ENCODE measurements at regions not wholly inside any gene's neighbourhood (a gene's known extent, or its start where the extent isn't known, plus 50 kb on each side); places are given as distances from the start of the nearest gene placed in this dataset.

DNA sequence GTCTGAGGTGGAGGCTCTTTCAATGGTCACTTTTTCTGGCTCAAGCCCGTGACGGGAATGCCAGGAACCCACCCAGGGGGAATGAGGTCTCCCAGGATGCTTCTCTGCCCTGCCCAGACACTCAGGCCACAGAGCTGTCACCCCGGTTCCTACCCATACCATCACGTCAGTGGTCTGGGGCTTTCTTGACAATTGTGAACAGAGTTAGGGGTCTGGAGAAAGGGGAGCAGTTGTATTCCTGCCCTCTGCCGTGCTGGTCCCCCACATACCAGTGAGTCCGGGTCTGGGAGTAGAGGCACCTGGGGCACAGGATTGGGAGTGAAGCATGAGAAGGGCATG lies 97.2 kb downstream of the B3GNT2 start:
- DNase-seq (ENCODE audit: insufficient read length), result no peak
- TF ChIP-seq POLR2AphosphoS5 (IDR thresholded peaks at IDR 0.05; ENCODE audit: low read depth, low read length) (no peak), POLR2A (IDR thresholded peaks at IDR 0.05; ENCODE audit: low read depth, low read length) (no peak), TAF1 (IDR thresholded peaks at IDR 0.05; ENCODE audit: borderline replicate concordance, low read depth, low read length) (no peak)
- FAIRE-seq, result no peak

DNA sequence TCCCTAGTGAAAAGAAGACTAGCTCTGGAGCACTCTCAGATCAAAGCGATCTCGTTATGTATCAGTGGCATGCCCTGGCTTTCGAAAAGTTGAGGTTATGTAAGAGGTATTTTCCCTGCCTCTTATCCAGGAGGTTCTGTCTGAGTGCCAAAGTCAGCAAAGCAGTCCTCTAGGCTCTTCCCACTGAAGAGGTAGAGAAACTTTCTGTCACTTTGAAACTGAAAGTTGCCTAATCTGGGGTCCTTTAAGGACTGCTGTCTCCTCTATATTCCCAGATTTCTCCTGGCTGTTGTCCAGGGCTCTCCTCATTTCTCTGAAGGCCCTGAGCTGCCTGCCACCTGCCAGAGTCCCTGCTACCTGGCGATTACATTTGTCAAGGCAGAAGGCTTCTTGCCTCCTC lies 96.3 kb downstream of the B3GNT2 start:
- DNase-seq (ENCODE audit: insufficient read length) (no peak), FAIRE-seq (no peak)
- TF ChIP-seq POLR2A (IDR thresholded peaks at IDR 0.05; ENCODE audit: low read depth, low read length), result no peak
- no peak for TF ChIP-seq POLR2AphosphoS5 (IDR thresholded peaks at IDR 0.05; ENCODE audit: low read depth, low read length)
- no peak for TF ChIP-seq TAF1 (IDR thresholded peaks at IDR 0.05; ENCODE audit: borderline replicate concordance, low read depth, low read length)

DNA sequence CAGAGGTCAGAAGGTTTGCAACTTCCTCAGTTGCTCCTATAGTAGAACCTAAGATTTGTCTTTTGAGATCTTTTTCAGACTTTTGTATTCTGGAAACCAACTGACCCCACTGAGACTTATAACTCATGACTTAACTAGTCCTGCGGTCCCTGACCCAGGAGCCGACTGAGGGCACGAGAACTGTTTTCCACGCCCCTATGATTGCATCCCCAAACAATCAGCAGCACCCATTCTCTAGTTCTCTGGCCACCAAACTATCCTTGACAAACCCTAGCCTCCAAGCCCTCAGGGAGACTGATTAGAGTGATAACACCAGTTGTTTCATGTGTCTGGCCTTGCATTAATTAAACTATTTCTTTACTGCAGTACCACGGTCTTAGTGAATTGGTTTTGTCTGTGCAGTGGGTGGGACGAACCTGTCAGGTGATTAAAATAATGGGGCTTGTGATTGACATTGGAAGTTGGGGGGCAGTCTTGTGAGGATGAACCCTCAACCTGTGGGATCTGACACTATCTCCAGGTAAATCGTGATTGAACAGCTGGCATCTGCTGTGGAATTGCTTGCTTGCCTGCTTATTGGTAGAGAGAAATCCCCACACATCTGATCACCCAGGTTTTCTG lies 95.7 kb downstream of the B3GNT2 start:
- DNase-seq (ENCODE audit: insufficient read length), result no peak
- TF ChIP-seq POLR2A (IDR thresholded peaks at IDR 0.05; ENCODE audit: low read depth, low read length) (no peak), POLR2AphosphoS5 (IDR thresholded peaks at IDR 0.05; ENCODE audit: low read depth, low read length) (no peak), TAF1 (IDR thresholded peaks at IDR 0.05; ENCODE audit: borderline replicate concordance, low read depth, low read length) (no peak)
- no peak for FAIRE-seq

DNA sequence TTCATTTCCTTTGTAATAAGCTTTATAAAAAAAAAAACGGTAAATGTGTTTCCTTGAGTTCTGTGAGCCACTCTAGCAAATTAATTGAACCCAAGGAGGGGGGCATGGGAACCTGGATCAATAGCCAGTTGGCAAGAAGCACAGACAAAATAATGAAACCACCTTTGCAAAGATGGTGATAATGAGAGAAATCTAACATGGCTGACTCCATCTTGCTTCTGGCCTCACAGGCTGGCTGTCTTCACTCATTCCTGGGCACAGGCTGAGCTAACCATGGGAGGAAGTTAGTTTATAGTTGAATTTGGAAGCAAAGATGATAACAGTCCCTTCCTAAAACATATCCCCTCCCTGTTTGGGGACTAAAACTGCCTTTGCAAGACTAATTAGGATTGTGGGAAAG lies 95.1 kb downstream of the B3GNT2 start:
- TF ChIP-seq POLR2AphosphoS5 (IDR thresholded peaks at IDR 0.05; ENCODE audit: low read depth, low read length) (no peak), TAF1 (IDR thresholded peaks at IDR 0.05; ENCODE audit: borderline replicate concordance, low read depth, low read length) (no peak), POLR2A (IDR thresholded peaks at IDR 0.05; ENCODE audit: low read depth, low read length) (no peak)
- no peak for FAIRE-seq
- no peak for DNase-seq (ENCODE audit: insufficient read length)

DNA sequence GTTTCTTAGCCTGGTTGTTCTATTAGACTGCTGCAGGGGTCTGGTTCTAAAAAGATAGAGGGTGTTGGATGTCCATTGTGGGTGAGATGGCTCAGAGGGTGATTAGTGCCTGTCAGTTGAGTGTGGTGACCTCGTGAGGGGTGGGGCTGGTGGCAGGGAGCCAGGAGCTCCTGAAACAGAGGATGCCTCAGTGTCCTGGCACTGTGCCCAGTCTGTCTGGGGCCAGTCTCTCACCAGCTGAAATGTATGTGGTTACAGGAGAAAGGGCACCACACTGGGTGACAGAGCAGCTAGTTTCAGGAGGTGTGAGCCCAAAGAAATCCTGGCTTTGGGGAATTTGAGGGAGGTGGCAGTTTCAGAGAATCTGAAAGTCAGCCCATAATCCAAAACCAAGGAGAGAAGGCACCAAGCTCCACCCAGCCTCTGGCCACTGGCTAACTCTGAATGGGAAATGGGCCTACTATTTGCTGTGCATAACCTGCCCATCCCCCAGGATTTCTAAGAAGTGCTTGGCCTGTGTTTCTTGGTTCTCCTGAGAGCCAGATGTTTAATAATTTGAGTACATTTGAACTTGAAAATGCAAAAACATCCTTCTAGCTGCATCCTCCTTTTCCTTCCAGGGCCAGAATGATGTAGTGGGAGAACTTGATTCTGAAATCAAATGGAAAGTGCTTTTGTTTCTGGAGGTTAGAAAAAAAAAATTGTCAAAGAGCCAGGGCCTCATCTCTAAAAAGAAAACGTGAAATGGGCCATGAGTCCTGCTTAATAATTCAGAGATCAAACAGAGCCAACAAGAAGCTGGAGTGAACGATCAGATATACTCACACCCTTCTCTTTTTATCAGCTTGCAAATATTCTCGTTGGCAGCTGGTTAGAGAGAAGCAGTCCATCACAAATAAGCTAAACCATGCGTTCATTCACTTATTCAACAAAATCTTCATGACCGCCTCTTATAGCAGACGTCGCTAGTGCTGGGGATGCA lies 92.3 kb downstream of the B3GNT2 start:
- DNase-seq (ENCODE audit: insufficient read length) (no peak), FAIRE-seq (peak; percentile 64)
- no peak for TF ChIP-seq TAF1 (IDR thresholded peaks at IDR 0.05; ENCODE audit: borderline replicate concordance, low read depth, low read length)
- TF ChIP-seq POLR2A (IDR thresholded peaks at IDR 0.05; ENCODE audit: low read depth, low read length), result no peak
- TF ChIP-seq POLR2AphosphoS5 (IDR thresholded peaks at IDR 0.05; ENCODE audit: low read depth, low read length), result no peak

DNA sequence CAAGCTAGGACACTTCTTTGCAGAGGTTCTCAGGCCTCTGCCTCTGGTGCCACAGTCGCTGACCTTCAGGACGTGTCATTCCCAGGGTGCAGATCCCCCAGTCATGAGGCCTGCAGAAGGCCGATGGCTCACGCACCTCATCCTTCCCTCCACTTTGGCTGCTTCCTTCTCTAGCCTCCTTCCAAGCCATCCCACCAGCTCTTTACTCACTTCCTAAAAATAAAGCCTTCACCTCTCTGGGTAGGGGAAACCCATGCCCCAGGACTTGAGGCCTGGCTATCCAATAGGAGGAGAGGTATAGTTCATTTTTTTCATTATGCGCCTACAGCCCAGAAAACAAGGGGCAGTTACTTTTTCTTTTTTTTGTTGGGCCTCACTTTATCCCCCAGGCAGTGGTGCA lies 91.4 kb downstream of the B3GNT2 start:
- DNase-seq (ENCODE audit: insufficient read length), result no peak
- no peak for TF ChIP-seq TAF1 (IDR thresholded peaks at IDR 0.05; ENCODE audit: borderline replicate concordance, low read depth, low read length)
- TF ChIP-seq POLR2A (IDR thresholded peaks at IDR 0.05; ENCODE audit: low read depth, low read length), result no peak
- TF ChIP-seq POLR2AphosphoS5 (IDR thresholded peaks at IDR 0.05; ENCODE audit: low read depth, low read length), result no peak
- no peak for FAIRE-seq

DNA sequence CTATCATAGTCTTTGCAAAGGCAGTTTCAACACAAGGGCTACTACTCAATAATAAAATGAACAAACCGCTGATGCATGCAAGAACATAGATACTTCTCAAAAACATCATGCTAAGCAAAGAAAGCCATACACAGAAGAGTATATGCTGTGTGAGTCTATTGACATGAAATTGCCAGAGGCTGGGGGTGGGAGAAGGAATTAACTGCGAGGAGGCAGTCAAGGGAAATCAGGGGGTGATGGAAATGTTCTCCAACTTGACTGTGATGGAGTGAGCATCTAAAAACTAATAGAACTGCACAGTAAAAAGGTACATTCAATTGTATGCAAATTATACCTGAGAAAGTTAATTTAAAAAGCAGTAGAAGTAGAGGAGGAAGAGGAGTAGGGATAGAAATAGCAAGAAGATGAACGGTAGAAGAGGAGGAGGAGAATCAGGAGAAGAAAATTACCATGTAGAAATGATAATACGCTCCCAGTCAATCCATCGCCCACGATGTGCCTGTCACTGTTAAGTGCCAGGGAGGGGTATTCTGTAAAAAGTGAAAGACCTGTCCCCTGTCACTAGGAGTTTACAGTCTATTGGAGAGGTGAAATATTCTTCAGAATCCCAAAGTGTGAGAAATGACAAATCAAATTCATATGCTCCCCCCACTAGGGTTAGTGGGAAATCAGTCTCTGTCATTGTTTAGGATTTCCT lies 90.3 kb downstream of the B3GNT2 start:
- DNase-seq (ENCODE audit: insufficient read length) (no peak), FAIRE-seq (no peak)
- TF ChIP-seq POLR2A (IDR thresholded peaks at IDR 0.05; ENCODE audit: low read depth, low read length), result no peak
- no peak for TF ChIP-seq POLR2AphosphoS5 (IDR thresholded peaks at IDR 0.05; ENCODE audit: low read depth, low read length)
- TF ChIP-seq TAF1 (IDR thresholded peaks at IDR 0.05; ENCODE audit: borderline replicate concordance, low read depth, low read length), result no peak

DNA sequence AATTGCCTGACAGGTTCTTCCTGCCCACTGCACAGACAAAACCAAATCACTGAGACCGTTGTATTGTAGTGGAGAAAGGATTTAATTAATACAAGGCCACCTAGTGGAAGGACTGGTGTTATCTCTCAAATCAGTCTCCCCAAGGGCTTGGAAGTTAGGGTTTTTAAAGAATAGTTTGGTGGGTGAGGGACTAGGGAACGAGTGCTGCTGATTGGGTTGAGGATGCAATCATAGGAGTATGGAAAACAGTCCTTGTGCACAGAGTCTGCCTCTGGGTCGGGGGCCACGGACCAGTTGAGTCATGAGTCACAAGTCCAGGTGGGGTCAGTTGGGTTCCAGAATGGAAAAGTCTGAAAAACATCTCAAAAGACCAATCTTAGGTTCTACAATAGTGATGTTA lies 89.1 kb downstream of the B3GNT2 start:
- DNase-seq (ENCODE audit: insufficient read length) (no peak), FAIRE-seq (no peak)
- TF ChIP-seq TAF1 (IDR thresholded peaks at IDR 0.05; ENCODE audit: borderline replicate concordance, low read depth, low read length) (no peak), POLR2AphosphoS5 (IDR thresholded peaks at IDR 0.05; ENCODE audit: low read depth, low read length) (no peak), POLR2A (IDR thresholded peaks at IDR 0.05; ENCODE audit: low read depth, low read length) (no peak)

DNA sequence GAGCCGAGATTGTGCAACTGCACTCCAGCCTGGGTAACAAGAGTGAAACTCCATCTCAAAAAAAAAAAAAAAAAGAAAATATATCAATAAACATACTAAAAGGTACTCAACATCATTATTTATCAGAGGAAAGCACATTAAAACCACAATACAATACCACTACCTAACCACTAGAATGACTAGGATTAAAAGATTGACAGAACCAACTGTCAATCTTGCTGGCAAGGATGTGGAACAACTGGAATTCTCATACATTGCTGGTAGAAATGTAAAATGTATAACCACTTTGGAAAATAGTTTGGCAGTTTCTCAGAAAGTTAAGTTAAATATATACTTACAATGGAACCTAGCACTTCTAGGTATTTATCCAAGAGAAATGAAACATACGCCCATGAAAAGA lies 88.6 kb downstream of the B3GNT2 start:
- FAIRE-seq (no peak), DNase-seq (ENCODE audit: insufficient read length) (no peak)
- TF ChIP-seq TAF1 (IDR thresholded peaks at IDR 0.05; ENCODE audit: borderline replicate concordance, low read depth, low read length), result no peak
- TF ChIP-seq POLR2A (IDR thresholded peaks at IDR 0.05; ENCODE audit: low read depth, low read length), result no peak
- no peak for TF ChIP-seq POLR2AphosphoS5 (IDR thresholded peaks at IDR 0.05; ENCODE audit: low read depth, low read length)

DNA sequence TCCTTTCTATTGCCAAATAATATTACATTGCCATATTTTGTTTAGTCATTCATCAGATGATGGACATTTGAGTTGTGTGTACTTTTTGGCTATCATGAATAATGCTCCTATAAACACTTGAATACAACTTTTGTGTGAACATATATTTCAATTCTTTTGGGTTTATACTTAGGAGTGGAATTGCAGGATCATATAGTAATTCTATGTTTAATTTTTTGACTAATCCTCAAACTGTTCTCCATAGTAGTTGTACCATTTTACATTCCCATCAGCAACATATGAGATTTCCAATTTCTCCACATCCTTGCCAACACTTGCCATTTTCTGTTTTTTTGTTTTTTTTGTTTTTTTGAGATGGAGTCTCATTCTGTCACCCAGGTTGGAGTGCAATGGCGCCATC lies 87.2 kb downstream of the B3GNT2 start:
- no peak for TF ChIP-seq POLR2A (IDR thresholded peaks at IDR 0.05; ENCODE audit: low read depth, low read length)
- TF ChIP-seq POLR2AphosphoS5 (IDR thresholded peaks at IDR 0.05; ENCODE audit: low read depth, low read length), result no peak
- no peak for TF ChIP-seq TAF1 (IDR thresholded peaks at IDR 0.05; ENCODE audit: borderline replicate concordance, low read depth, low read length)
- no peak for FAIRE-seq
- DNase-seq (ENCODE audit: insufficient read length), result no peak

DNA sequence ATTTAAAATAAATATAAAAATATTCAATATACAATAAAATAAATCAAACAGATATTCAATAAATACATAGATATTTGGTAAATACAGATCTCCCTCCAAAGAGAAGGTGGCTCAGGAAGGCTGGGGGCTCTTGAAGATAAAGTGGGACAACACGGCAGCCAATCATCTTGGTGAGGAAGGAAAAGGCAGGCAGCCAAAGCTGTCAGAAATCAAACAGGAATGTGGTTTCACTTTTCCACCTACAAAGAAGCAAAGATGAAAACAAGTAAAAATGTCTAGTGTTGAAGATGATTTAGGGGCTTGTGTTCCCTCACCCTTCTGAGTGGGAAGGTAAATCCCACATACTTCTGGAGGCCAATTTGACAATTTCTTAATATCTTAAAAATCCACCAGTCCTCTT lies 85.7 kb downstream of the B3GNT2 start:
- TF ChIP-seq TAF1 (IDR thresholded peaks at IDR 0.05; ENCODE audit: borderline replicate concordance, low read depth, low read length), result no peak
- TF ChIP-seq POLR2AphosphoS5 (IDR thresholded peaks at IDR 0.05; ENCODE audit: low read depth, low read length), result no peak
- no peak for TF ChIP-seq POLR2A (IDR thresholded peaks at IDR 0.05; ENCODE audit: low read depth, low read length)
- FAIRE-seq (no peak), DNase-seq (ENCODE audit: insufficient read length) (no peak)
